Esophagus muscularis mucosa (tissue), 4 donors: ENCODE measurements at regions not wholly inside any gene's neighbourhood (a gene's known extent, or its start where the extent isn't known, plus 50 kb on each side); places are given as distances from the start of the nearest gene placed in this dataset.

Experiments
- DNase-seq: peaks from one replicate; pipeline ENCODE4 v3.0.0-alpha.2; 2017; ENCODE audit errors: extremely low spot score
- H3K27ac ChIP-seq, 4 donors: fragments of 200-600 bp; sonication (generic); replicated peaks in 1 of 4; 1 replicate in 3 of 4; 2 replicates in 1 of 4; pipeline ENCODE4 v1.5.1; 2016 to 2019; ENCODE audit warnings: mild to moderate bottlenecking in 1 of 4
- H3K27me3 ChIP-seq, 4 donors: fragments of 200-600 bp; sonication (generic); one replicate each; pipeline versions ENCODE4 v1.5.1 to v1.6.0; 2016 to 2019
- H3K36me3 ChIP-seq, 4 donors: fragments of 200-600 bp; sonication (generic); one replicate each; pipeline ENCODE4 v1.5.1; 2016 to 2019
- H3K4me1 ChIP-seq, 4 donors: fragments of 200-600 bp; sonication (generic); one replicate each; pipeline ENCODE4 v1.5.1; 2016 to 2019
- H3K4me3 ChIP-seq, 4 donors: fragments of 200-600 bp; sonication (generic); 1 replicate in 2 of 4; 2 replicates in 2 of 4; pipeline ENCODE4 v1.5.1; 2016 to 2019; ENCODE audit warnings: mild to moderate bottlenecking in 4 of 4, moderate library complexity in 1 of 4
- H3K9me3 ChIP-seq, 4 donors: fragments of 200-600 bp; sonication (generic); 1 replicate in 3 of 4; 2 replicates in 1 of 4; pipeline ENCODE4 v1.5.1; 2016 to 2019
- EP300 ChIP-seq: sonication (generic); formaldehyde crosslinking; IDR thresholded peaks from one replicate; pipeline ENCODE4 v1.6.1; 2017; ENCODE audit warnings: antibody characterized with exemption
- POLR2A ChIP-seq: fragments of 450-650 bp; IDR thresholded peaks from one replicate; pipeline ENCODE4 v1.6.1; 2017; ENCODE audit warnings: antibody characterized with exemption, moderate library complexity, mild to moderate bottlenecking, low read depth
- POLR2AphosphoS5 ChIP-seq, 2 donors: sonication (generic); formaldehyde crosslinking; IDR thresholded peaks; one replicate each; pipeline ENCODE4 v1.6.1; 2017; ENCODE audit warnings: antibody characterized with exemption in 2 of 2
- WGBS: methylation state at CpG from one replicate; pipeline ENCODE4 v1.1.5; 2018; 5-methylcytosine and 5-hydroxymethylcytosine counted together
- intact Hi-C: fragments of 100-400 bp; cut with DNase I; formaldehyde crosslinking; loops from one replicate; pipeline ENCODE4 v1.15.1; 2023
- TF ChIP-seq, protein P1 (sequence below), 3 experiments: fragments of 200-600 bp in 2 of 3; fragments of 450-650 bp in 1 of 3; sonication (generic) in 2 of 3; IDR thresholded peaks; one replicate each; pipeline ENCODE4 v1.5.1; 2017 to 2019; ENCODE audit warnings: antibody characterized with exemption in 3 of 3, mild to moderate bottlenecking in 2 of 3, moderate library complexity in 1 of 3

DNA sequence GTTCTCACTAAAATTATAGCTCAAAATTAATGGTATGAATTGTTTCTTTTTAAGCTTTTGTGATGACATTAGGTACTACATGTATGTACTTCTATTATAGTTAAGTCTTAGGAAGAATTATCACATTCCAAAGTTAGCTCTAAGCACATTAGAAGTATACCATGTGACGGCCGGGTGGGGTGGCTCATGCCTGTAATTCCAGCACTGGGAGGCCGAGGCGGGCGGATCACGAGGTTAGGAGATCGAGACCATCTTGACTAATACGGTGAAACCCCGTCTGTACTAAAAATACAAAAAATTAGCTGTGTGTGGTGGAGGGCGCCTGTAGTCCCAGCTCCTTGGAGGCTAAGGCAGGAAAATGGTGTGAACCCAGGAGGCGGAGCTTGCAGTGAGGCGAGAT lies 1265.1 kb upstream of the SPRY2 start:
- 96% methylated on average over 12 of the region's 12 CpGs for WGBS
- TF ChIP-seq, protein P1, sequence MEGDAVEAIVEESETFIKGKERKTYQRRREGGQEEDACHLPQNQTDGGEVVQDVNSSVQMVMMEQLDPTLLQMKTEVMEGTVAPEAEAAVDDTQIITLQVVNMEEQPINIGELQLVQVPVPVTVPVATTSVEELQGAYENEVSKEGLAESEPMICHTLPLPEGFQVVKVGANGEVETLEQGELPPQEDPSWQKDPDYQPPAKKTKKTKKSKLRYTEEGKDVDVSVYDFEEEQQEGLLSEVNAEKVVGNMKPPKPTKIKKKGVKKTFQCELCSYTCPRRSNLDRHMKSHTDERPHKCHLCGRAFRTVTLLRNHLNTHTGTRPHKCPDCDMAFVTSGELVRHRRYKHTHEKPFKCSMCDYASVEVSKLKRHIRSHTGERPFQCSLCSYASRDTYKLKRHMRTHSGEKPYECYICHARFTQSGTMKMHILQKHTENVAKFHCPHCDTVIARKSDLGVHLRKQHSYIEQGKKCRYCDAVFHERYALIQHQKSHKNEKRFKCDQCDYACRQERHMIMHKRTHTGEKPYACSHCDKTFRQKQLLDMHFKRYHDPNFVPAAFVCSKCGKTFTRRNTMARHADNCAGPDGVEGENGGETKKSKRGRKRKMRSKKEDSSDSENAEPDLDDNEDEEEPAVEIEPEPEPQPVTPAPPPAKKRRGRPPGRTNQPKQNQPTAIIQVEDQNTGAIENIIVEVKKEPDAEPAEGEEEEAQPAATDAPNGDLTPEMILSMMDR (IDR thresholded peaks at IDR 0.05) = no peak
- TF ChIP-seq POLR2A = no peak
- no peak for TF ChIP-seq POLR2AphosphoS5 (IDR thresholded peaks at IDR 0.05)
- no peak for TF ChIP-seq EP300
- Histone ChIP-seq H3K27me3 (no peaks in the 10 kb centered on the region), H3K27ac (no peak overlapping the region), H3K9me3 (no peaks in the 10 kb centered on the region), H3K4me1 (no peaks in the 10 kb centered on the region), H3K36me3 (no peaks in the 10 kb centered on the region), H3K4me3 (no peak overlapping the region)
- intact Hi-C loops = no loop called here
- no peak for DNase-seq

DNA sequence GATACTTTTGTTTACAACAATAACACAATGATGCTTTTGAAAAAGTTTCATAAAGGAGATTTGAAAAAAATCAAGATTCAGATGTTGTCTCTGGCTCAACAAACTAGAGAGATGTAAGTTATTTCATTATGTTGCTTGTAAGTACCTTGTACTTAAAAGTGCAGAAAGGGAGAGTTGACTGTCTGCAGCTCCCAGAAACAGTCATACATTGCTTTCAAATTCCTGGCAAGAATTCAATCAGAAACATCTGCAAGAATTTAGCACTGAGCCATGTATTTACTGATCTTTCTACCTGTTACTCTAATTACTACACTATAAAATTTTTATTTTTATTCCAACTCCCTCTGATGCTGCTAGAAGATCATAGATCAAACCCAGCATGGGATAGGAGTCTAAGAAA lies 1261.3 kb upstream of the SPRY2 start:
- no peak for TF ChIP-seq POLR2AphosphoS5 (IDR thresholded peaks at IDR 0.05)
- no peak for TF ChIP-seq EP300
- no peak for TF ChIP-seq POLR2A
- TF ChIP-seq, protein P1 (IDR thresholded peaks at IDR 0.05) = no peak
- Histone ChIP-seq H3K4me1 (no peaks in the 10 kb centered on the region), H3K9me3 (no peaks in the 10 kb centered on the region), H3K36me3 (no peaks in the 10 kb centered on the region), H3K27ac (no peak overlapping the region), H3K27me3 (no peaks in the 10 kb centered on the region), H3K4me3 (no peak overlapping the region)
- no peak for DNase-seq
- intact Hi-C loops = no loop called here

DNA sequence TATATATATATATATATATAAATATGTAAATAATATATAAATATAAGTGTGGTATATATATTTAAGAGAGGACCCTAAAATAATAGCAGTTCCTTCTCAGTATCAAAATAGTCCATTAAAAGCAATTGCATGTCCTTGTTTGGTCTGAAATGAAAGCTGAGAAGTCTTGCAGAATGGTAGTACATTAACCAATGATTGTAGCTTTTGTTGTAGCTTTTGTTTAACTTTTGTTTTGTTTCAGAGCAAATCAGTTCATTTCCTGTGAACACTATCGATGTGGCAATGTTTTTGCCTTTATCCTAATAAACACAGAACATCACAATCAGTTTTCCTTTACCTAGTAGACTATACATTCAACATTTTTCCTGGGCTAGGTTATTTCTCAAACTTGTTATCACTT lies 1256.2 kb upstream of the SPRY2 start:
- DNase-seq = no peak
- H3K4me1 ChIP-seq = no peaks in the 10 kb centered on the region
- H3K27ac ChIP-seq = no peak overlapping the region
- no peaks in the 10 kb centered on the region for H3K36me3 ChIP-seq
- no peak overlapping the region for H3K4me3 ChIP-seq
- H3K27me3 ChIP-seq = no peaks in the 10 kb centered on the region
- intact Hi-C loops = no loop called here
- WGBS = 74% methylated on average over 1 of the region's 1 CpG
- no peaks in the 10 kb centered on the region for H3K9me3 ChIP-seq
- TF ChIP-seq EP300 (no peak), POLR2AphosphoS5 (IDR thresholded peaks at IDR 0.05) (no peak), POLR2A (no peak)
- TF ChIP-seq, protein P1 (IDR thresholded peaks at IDR 0.05) = no peak

DNA sequence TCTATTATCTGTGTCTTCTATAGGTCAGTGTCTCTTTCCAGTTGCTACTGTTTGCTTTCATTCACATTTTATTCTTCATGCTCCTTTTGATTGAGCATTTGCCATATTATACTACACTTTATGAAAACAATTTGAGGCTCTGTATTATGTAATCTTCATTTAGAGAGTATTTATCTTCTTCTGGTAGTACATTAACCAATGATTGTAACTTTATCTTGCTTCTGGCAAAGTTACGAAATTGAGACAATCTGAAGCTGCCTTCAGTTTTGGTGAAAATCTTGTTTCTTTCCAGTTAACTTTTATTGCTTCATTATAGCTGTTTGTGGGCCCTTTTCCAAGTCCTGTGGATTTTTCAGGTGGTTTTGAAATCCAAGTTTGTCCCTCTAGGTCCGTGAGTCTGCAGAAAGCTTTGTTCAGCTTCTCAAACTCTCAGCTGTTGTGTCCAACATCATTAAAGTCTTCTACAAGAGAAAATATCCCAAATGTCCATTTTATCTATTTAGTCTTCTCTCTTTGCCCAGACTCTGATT lies 1255.4 kb upstream of the SPRY2 start:
- intact Hi-C loops = no loop called here
- 57% methylated on average over 2 of the region's 2 CpGs for WGBS
- H3K4me3 ChIP-seq = no peak overlapping the region
- no peak for TF ChIP-seq POLR2A
- TF ChIP-seq POLR2AphosphoS5 (IDR thresholded peaks at IDR 0.05) = no peak
- TF ChIP-seq EP300 = no peak
- TF ChIP-seq, protein P1 (IDR thresholded peaks at IDR 0.05) = no peak
- H3K9me3 ChIP-seq = no peaks in the 10 kb centered on the region
- H3K36me3 ChIP-seq = no peaks in the 10 kb centered on the region
- no peaks in the 10 kb centered on the region for H3K27me3 ChIP-seq
- H3K4me1 ChIP-seq = no peaks in the 10 kb centered on the region
- H3K27ac ChIP-seq = no peak overlapping the region
- DNase-seq = no peak

DNA sequence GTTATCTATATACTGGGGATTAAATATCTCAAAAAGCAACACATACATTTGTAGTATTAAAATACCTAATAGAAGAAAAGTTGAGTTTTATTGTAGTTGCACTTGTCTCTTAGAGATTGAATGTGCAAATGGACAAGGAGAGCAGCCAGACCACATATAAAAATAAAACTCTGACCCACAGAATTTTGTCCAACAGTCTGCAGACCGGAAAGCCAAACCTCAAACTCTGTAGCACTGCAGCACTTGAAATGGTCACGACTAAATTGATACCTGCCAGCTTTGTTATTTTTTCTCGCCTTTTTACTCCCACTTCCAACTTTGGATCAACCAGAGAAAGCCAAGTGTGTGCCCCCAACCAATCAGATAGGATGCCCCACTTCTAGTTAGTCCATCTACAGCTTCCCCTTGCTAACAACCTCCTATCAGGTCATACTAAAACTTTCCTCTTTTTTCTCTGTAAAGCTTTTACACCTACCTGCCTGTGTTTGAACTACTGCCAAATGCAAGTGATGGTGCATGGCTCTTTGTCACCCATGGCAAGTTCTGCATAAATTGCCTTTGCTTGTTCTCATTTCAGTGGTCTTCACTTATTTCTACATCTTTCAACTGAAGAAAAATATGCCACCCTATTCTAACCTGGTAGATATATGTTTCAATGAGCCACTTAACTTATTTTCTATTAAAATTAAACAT lies 1250.7 kb upstream of the SPRY2 start:
- H3K27me3 ChIP-seq = no peaks in the 10 kb centered on the region
- H3K27ac ChIP-seq = no peak overlapping the region
- intact Hi-C loops = no loop called here
- H3K9me3 ChIP-seq = no peaks in the 10 kb centered on the region
- TF ChIP-seq POLR2A = no peak
- no peak for TF ChIP-seq POLR2AphosphoS5 (IDR thresholded peaks at IDR 0.05)
- TF ChIP-seq EP300 = no peak
- TF ChIP-seq, protein P1 (IDR thresholded peaks at IDR 0.05) = no peak
- DNase-seq = no peak
- H3K4me3 ChIP-seq = no peak overlapping the region
- no peaks in the 10 kb centered on the region for H3K36me3 ChIP-seq
- WGBS = 81% methylated on average over 3 of the region's 3 CpGs
- no peaks in the 10 kb centered on the region for H3K4me1 ChIP-seq
